C4-2B (cell line): ENCODE measurements at regions not wholly inside any gene's neighbourhood (a gene's known extent, or its start where the extent isn't known, plus 50 kb on each side); places are given as distances from the start of the nearest gene placed in this dataset.
A peak's percentile ranks its signal among the peaks of the same experiment; 100 is the strongest.

Source experiments
- H3K27ac ChIP-seq: fragments of 450-650 bp; 2 replicates; pipeline ENCODE4 v1.5.1; 2017
- ZFX ChIP-seq: fragments of 450-650 bp; IDR thresholded peaks from 2 replicates; pipeline ENCODE4 v1.6.1; 2017
- TF ChIP-seq, protein P1 (sequence below): fragments of 450-650 bp; conservative IDR thresholded peaks from 2 replicates; pipeline ENCODE4 v1.5.1; 2017; ENCODE audit warnings: mild to moderate bottlenecking

DNA sequence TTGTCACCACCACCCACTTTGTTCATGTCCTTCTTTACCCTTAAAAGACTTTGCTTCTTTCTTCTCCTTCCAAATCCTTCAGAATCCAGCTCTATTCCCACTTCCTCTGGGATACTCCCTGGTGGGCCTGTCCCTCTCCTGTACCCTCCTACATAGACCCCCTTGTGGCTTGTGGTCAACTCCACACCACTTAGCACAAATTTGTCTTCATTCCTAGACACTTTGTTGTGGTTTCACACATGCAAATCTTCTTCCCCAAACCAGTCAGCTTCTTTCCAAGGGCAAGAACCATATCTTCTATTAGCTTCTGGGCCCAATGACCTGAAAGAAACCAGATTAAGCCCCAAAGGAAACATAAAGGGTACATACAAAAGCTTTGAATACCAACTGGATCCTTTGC is 342.4 kb downstream of the TNS1 start:
- TF ChIP-seq, protein P1, sequence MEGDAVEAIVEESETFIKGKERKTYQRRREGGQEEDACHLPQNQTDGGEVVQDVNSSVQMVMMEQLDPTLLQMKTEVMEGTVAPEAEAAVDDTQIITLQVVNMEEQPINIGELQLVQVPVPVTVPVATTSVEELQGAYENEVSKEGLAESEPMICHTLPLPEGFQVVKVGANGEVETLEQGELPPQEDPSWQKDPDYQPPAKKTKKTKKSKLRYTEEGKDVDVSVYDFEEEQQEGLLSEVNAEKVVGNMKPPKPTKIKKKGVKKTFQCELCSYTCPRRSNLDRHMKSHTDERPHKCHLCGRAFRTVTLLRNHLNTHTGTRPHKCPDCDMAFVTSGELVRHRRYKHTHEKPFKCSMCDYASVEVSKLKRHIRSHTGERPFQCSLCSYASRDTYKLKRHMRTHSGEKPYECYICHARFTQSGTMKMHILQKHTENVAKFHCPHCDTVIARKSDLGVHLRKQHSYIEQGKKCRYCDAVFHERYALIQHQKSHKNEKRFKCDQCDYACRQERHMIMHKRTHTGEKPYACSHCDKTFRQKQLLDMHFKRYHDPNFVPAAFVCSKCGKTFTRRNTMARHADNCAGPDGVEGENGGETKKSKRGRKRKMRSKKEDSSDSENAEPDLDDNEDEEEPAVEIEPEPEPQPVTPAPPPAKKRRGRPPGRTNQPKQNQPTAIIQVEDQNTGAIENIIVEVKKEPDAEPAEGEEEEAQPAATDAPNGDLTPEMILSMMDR = no peak
- no peak for TF ChIP-seq ZFX
- no peak overlapping the region for H3K27ac ChIP-seq

DNA sequence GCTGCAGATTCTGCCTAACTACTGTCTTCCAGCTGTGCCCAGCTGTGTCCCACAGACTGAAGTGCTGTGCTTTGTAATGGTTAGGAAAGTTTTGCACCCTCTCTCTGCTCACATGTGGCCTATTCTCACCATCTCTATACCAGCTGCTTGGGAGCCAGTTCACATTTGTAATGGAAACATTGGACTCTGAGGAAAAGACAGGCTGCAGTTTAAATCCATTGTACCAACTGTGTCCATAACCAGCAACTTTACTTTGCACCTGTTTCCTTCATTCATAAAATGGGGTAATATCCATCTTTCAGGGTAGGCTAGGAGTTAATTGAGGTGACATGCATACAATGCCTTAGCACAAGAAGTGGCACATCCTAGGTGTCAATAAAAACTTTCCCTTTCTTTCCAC is 344.0 kb downstream of the TNS1 start:
- H3K27ac ChIP-seq = no peak overlapping the region
- TF ChIP-seq, protein P1 = no peak
- no peak for TF ChIP-seq ZFX

DNA sequence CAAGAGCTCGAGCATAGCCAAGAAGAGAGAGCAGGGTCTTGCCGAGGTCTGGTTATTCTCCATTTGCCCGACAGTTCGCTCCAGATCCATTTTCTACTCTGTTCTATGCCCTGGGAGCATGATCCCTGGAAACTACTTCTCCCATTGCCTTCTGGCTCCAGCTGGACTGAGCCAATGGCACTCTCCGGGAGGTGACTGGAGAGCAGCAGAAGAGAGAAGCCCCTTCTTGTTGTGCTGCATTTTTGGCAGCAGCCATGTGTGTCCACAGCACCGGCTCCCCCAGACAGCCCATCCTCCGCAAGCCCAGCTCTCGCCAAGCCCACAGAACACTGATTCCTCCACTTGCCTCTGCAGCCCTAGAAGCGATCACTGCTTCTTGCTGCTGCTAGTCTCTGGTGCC is 345.5 kb downstream of the TNS1 start:
- H3K27ac ChIP-seq = no peak overlapping the region
- no peak for TF ChIP-seq ZFX
- TF ChIP-seq, protein P1 = no peak

DNA sequence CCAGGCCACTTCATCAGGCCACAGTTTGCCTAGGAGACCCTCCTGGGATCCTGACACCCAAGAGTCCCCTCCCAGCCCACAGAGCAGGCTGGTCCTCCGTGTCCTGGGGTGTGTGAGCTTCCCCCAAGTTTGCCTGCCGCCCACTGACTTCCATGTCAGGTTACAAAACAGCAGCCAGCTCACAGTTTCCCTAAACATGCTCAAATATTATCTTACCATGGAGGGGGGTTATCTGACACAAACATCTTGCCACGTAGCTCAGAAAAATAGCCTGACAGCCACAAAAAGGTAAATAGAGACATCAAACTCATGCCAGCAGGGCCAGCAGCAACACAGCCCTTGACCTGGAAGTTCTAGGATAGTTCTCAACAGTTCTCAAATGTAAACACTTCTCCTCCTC is 346.5 kb downstream of the TNS1 start:
- H3K27ac ChIP-seq = no peak overlapping the region
- TF ChIP-seq ZFX = no peak
- TF ChIP-seq, protein P1 = no peak

DNA sequence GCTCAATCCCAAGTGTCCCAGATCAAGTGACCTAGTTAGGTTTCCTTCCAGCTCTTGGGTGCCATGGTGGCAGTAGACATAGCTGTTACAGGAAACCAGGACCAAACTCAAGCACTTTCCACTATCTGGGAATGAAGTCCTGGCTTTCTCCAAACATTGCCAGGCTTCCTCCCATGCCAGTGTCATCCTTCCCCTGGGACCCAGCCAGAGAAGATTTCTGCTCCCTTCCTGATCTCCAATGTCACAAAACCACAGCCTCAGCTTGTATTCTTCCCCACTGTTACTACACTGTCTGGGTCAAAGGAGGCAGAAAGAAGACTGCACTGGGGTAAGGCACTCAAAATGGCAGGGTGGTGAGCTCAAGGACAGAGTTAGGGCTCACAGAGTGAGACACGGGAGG is 347.1 kb downstream of the TNS1 start:
- H3K27ac ChIP-seq = no peak overlapping the region
- TF ChIP-seq, protein P1 = no peak
- TF ChIP-seq ZFX = no peak

DNA sequence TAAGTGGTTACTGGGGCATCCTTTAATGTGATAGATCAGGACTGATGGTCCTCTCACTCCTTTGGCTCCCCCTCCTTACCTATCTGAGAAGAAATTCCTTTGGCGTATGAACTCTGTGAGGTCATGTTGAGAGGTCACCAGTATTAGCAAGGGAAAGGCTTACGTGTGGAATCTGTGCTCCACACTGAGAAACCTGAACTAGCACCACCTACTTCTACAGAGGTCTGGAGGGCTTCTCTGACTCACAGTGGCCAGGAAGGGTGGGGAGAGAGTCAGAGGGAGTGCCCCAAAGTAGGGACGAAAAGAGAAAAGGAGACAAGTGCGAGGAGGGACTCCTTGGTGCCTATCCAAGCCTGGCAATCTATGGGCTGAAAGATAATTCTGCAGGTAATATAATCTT is 348.6 kb downstream of the TNS1 start:
- no peak overlapping the region for H3K27ac ChIP-seq
- TF ChIP-seq, protein P1 = no peak
- no peak for TF ChIP-seq ZFX

DNA sequence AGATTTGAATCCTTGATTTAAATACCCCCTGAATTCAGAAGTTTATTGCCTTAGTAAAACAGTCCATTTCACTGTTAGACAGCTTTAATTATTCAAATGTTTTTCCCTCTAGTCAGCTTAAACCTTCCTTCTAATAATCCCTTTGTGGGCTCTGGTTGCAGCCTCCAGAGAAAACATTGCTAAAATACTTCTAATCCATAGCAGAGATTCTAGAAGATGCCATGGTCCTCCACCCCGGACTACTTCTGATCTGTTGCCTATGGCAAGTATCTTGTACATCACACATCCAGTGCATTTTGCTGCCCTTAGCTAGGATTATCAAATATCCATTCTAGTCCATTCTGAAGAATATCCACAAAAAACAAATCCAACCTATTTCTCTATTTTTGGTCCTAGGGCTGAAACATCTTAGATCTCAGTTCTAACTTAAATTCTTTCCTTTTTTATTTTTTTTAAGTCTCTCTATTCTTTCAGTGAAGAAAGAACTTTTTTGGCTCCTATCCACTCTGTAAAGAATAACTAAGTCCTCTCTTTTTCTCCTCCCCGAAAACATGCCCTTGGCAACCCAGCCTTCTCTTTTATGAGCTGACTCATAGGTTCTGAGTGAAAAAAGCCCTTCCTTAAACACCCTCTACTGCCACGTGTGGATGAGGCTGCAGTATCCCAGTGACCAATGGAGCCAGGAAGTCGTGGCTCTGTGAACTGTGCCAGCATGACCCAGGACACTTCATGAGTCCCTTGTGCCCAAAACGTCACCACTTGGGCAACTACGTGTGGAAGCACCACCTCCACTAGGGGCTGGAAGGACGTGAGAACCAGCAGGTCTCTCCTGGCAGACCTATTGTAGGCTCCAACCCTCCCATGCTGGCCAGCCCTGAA is 349.8 kb downstream of the TNS1 start:
- H3K27ac ChIP-seq = 0 out of 2 replicates have a peak overlapping the region, but pooled peaks have one; percentile 0
- TF ChIP-seq ZFX = no peak
- TF ChIP-seq, protein P1 = no peak; the same call in 1 of the 2 replicates
